Left ventricle myocardium superior (tissue), 1 donor: ENCODE measurements at regions not wholly inside any gene's neighbourhood (a gene's known extent, or its start where the extent isn't known, plus 50 kb on each side); places are given as distances from the start of the nearest gene placed in this dataset.
A peak's percentile ranks its signal among the peaks of the same experiment; 100 is the strongest.

Experiments
- ATAC-seq: fragments of 200-7000 bp; cut with Tn5 transposase; one replicate; pipeline ENCODE4 v1.9.1; 2020; ENCODE audit warnings: mild to moderate bottlenecking, moderate library complexity
- DNase-seq: peaks from one replicate; pipeline ENCODE4 v3.0.0-alpha.2; 2020
- intact Hi-C: fragments of 100-400 bp; cut with micrococcal nuclease; formaldehyde crosslinking; loops from one replicate; pipeline ENCODE4 v1.11.0; 2022
- donor health status: DM: no; HTN: yes; CAD: no; lungs with severe emphysema.

DNA sequence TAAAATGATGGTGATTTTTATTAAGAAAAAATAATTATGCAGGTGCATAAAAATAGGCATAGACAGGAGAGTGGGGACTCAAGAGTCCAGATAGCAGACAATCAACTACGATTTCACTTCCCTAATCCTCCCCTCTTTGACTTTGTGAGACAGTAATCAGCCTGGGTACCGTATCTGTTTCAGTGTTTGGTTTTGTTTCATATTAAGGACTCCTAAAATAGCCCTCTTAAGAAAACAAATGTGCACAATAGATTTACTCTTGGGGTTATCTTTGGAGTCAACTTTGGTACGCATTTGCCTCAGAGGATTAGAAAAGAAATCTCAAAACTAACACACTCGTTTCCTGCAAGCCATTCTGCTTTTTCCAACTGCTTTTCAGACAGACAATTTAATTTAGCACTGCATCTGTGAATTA, 96.3 kb downstream of the ZNF608 start:
- intact Hi-C loops: loop anchor here (5.0 kb wide), 1 partner anchor 97 kb away; the partner anchor contains the start of gene ZNF608
- no peak for DNase-seq
- ATAC-seq: peak; percentile 51

DNA sequence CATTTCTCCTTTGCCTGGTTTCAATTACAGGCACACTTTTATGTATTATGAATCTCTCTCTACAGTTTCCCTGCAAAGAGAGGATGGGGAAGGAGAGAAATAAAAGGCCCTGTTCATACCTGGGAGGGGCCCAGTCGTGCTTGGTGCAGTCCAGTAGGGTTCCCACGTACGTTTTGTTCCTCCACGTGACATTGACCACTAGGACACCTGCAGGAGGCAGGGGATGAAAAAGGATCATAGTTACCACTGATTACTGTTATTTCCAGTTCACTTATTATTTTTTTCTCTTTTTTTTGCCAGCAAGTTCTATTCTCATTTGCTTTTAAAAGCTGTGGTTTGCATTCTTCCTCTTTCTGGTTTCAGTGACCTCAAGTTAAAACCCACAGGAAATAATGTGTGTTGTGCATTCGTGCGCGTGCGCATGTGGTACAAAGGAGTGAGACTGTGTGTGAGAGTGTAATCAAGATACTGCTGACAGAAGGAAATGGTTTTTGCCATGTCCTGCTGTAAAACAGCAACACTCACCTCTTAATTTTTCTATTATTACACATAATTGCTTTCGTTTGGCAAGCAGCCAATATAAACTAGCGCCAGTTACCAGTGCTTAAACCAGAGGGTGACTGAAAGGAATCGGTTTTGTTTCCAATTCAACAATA, 96.8 kb downstream of the ZNF608 start:
- intact Hi-C loops: loop anchor here (5.0 kb wide), 1 partner anchor 98 kb away; the partner anchor contains the start of gene ZNF608
- DNase-seq (peak; percentile 84), ATAC-seq (peak; percentile 50)

DNA sequence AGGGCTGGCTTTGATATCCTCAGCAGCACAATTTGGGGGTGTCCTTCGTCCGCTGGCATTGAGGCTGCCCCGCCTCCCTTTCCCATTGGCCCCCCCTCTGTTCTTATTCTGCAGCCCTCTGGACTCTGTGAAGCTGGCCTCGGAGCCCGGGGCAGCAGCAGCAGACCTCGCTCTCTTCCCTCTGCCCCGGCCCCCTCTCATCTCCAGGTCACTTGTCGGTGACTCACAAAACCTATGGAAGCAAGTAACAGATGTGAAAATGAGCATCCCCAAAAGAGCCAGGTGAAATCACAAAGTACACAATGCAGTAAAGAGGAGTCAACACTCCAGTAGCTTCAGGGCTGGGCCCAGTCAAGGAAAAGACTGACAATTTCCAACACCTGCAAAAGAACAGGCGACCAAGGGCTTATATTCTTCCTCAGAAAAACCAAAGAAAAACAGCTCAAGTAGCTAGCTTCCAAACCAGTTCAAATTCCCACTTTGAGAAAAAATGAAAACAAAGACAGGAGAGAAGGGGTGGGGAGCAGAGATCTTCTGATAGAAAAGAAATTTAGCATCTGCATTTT, 97.5 kb downstream of the ZNF608 start:
- no peak for ATAC-seq
- intact Hi-C loops: no loop called here
- DNase-seq: no peak

DNA sequence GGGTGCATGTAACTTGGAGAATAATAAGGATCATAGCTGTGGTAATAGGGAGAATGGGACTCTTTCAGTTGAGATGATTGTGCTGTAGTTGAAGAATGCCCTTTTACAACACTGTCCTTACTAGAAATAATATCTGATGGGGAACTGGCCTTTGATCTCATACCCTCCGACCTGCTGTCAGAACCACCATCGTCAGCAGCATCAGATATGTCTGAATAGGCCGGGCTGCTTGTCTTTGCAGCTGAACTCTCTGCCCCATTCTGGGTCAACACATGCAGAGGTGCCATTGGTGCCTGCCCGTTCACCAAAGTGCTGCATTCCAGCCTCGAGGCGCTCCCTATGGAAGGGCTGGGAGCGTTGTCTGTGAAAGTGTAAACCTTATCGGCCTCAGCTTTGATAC, 99.1 kb downstream of the ZNF608 start:
- intact Hi-C loops: no loop called here
- no peak for DNase-seq
- no peak for ATAC-seq

DNA sequence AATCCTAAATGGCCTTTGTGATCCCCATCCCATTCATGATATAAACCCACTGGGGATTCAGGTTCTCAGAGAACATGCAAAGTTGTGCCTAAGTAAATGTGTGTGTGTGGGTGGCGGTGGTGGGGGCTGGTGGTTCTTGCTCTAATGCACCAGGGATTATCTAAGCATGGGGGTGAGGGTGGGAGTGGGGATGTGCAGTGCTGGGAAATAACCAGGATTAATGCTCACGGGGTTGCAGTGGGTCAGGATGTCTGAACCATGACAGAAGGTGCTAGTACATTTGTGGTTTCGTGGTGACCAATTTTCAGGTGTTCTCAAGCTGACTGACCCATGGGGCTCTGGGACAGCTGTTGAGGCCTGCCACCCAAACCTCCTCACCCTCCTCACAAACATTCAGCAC, 101.0 kb downstream of the ZNF608 start:
- no peak for ATAC-seq
- intact Hi-C loops: no loop called here
- DNase-seq: no peak

DNA sequence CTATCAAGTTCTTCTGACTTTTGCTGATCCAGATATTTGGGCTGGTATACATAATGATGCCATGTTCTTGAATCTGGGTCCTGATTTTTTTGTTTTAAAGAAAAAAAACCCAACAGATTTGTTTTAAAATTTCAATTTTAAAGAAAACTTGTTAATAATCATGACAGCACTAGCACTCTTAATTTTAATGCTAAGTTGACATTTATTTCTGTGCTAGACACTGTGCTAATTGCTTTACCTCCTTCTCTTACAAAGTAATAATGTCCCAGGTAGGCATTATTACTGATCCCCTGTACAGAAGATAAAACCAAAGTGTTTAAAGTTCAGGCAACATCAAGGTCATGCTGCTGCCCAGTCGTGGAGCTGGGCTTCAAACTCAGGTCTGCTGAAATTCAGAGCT, 101.9 kb downstream of the ZNF608 start:
- ATAC-seq (no peak), DNase-seq (no peak)
- intact Hi-C loops: no loop called here

DNA sequence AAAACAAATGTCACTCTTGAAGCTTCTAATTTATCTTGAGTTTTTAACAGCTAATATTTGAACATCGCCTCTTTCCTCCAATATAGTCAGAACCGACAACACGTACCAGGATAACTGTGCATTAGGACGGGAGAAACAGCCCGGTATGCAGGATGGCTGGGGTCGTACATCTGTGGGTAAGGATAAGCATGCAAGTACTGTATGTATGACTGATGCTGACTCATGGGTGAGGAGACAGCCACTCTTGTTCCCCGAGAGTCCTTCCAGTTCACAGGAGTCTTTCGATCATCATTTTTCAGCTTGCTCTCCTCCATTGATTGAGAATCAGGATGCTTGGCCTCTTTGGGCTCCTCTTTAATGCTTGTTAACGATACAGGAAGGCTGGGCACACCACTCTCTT, 102.3 kb downstream of the ZNF608 start:
- intact Hi-C loops: no loop called here
- no peak for DNase-seq
- ATAC-seq: no peak

DNA sequence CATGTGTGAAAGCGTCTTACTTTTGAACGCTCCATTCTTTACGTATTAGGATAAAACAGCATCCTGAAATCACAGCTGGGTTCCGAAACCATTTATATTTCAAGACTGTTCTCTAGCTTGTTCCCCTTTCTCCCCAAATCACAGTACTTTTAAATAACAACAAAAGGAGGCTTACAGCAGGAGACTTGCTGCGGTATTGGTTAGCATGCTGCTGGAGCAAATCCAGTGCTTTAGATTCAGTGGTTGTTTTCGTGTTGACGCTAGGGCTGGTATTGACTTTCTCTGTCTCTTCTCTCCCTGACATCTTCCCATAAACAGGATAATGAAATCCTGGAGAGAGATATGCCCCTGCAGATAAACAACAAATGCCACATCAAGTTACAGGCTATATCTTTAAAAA, 103.1 kb downstream of the ZNF608 start:
- no peak for ATAC-seq
- no peak for DNase-seq
- intact Hi-C loops: no loop called here

DNA sequence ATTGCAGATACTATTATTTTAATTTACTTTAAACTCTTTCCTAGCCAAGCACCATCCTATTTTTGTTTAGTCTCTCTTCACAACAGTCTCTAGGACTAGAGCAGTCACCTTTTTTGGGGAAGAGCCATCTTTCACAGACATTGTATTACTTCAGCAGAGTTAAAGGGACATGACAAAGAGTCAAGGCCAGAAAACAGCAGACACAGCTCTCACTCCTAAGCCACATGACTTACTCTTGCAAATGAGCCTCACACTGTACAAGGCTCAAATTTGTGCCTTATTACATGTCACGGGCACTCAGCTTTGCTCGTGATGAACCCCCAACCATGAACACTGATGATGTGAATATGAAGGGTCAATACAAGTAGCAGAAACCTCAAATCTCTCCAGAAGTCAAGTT, 104.3 kb downstream of the ZNF608 start:
- DNase-seq (no peak), ATAC-seq (no peak)
- intact Hi-C loops: no loop called here

DNA sequence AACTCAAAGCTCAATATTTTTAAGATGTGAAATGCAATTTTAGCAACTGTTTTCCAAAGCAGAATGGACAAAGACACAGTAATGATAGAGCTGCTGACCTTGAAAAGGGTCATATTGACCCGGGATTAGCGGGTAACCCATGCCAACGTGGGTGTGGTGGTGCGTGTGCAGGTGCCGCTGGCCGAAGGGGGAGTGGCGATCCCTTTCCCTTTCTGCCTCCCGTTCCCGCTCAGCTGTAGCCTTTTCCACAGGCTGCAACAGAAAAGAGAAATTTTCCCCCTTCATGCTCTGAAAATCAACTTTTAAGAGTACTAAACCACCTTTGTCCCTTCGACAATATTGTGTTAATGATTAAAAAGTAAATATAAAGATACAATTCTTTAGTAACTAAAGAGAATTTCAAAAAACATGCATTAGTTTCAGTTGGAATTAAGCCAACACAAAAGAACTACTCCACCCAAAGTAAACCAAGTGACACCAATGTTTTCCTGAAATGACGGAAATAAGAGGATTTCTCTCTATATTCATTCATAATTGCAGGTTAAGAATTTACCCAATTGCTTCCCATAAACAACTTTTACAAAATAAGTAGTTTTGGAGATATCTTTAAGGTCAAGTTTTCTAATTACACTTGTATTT, 105.2 kb downstream of the ZNF608 start:
- intact Hi-C loops: no loop called here
- no peak for DNase-seq
- ATAC-seq: no peak

DNA sequence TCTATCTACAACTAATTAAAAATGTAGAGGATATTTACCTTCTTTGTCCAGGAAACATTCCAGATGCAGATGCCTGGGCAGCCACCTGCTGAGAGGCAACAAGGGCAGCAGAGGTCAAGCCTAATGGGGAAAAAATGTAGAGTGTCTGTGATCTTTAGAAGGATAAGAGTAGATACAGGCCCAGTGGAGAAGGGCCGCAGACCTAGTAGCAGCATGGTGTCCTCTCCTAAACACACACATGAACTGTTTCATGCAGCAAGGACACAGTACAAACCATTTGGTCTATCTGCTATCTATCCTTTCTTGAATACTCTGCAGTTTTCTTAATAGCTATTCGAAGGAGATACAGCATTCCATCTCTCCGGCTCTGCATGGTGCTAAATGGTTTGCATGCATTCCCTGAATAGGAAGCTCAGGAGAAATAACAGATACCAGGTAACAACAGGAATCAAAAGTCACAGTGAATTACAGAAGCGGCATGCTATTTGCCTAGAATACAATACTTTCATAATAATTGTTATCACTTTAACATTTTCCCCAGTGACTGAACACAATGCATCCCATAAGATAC, 107.3 kb downstream of the ZNF608 start:
- DNase-seq (no peak), ATAC-seq (no peak)
- intact Hi-C loops: no loop called here

DNA sequence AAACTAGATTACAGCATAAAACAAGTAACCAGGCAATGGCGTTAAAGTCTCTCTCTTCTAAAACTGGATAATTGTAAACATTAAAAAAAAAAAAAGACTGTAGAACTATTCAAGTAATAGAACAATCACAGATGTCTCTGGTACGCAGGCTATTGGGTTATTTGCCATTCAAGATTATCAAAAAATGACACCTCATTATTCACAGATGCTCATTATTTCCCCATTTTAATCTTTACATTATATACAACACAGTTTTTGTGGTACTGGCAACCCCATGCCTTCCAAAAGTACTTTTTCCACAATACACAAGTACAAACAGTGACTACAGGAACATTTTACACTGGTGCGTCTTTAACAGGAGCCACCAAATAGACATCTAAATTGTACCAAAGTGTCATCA, 109.4 kb downstream of the ZNF608 start:
- intact Hi-C loops: no loop called here
- DNase-seq: no peak
- no peak for ATAC-seq

DNA sequence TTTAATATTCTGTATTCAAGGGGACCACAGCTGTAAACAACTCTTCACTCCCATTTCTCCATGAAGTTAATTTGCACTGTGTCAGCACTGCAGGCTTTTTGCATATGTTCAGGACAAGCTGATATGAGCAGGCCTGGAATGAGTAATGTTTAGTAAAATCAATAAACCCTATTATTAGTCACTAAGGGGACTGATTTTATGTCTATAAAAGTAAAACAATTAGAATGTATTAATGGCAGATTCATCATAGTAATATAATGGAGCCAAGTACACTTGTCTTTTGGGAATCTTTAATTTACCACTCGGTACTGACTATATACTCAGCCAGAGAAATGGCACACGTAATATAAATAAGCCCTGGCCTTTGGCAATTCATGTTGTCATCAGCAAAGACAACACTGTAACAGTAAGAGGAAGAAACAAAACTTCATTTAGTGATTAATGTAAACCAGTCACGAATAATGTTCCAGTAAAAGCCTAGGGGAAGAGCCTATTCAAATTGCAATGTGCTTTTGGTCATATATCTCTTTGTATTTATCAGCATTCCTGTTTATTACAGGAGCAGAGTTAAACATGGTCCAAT, 111.6 kb downstream of the ZNF608 start:
- no peak for DNase-seq
- no peak for ATAC-seq
- intact Hi-C loops: no loop called here

DNA sequence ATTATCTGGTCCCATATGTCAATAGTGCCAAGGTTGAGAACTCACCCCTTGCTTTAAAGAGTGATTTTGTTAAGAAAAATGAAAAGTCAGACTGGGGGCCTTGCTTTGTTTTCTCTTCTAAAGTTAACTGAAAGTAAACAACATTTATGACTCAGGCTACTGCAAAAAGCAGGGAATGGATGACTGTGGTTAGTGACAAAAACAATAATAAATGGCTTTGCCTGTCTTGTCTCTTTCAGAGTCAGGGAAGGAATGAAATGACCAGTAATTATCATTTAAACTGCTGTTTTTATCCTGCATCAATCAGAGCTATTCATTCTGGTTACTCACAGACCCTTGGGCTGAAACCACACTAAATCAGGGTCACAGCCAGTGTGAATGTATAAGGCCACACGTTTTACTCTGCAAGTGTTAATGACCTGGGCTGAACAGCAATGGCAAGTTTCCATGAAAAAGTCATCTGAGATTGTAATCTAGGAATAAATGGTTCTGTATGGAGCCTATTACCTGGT, 112.2 kb downstream of the ZNF608 start:
- no peak for DNase-seq
- intact Hi-C loops: no loop called here
- ATAC-seq: no peak

DNA sequence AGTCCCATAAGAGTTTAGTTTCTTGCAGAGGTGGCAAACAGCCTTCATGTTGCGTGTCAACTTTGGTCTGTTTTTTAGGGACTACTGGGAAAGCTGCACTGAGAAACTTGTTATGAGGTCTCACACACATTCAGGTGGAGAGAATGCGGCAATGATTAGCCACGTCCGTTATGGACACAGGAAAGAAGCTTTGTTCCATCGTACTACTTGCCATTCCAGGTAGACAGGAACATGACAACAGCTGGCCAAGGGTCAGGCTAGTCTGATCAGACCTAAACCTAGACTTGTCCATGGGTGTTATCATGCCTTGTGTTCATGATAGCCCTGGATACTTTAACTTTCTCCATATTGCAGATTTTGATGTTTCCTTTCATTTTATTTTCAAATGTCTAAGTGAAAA, 113.2 kb downstream of the ZNF608 start:
- intact Hi-C loops: no loop called here
- ATAC-seq (no peak), DNase-seq (no peak)

DNA sequence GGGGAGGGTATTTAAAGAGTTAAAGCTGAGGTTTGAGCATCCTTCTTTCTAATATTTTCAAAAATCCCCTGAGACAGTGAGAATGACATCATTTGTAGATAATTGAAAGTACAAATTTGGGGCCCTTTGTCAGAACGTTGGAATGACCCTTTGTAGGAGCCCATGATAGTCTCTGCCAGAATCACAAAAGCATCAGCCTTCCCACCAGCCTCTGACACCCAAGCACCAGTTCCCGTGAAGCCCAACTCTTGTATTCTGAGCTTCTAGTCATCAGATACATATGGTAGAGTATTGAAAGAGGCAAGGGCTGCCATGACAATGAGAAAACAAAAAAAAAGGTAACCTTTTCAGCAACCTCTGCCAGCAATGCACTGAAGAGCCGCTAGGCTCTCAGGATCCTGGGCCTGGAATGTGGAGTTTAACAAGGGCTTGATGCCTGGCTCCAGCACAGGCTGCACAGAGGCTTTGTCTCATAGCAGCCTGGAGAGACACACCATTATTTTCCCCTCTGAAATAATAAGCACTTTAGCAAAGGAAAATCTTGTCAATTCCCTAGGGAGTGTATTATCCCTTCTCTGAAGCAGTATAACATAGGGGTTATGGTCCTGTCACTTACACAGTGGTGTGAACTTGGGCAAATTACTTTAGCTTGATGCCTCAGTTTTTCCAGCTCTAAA, 114.4 kb downstream of the ZNF608 start:
- ATAC-seq: no peak
- intact Hi-C loops: no loop called here
- no peak for DNase-seq

DNA sequence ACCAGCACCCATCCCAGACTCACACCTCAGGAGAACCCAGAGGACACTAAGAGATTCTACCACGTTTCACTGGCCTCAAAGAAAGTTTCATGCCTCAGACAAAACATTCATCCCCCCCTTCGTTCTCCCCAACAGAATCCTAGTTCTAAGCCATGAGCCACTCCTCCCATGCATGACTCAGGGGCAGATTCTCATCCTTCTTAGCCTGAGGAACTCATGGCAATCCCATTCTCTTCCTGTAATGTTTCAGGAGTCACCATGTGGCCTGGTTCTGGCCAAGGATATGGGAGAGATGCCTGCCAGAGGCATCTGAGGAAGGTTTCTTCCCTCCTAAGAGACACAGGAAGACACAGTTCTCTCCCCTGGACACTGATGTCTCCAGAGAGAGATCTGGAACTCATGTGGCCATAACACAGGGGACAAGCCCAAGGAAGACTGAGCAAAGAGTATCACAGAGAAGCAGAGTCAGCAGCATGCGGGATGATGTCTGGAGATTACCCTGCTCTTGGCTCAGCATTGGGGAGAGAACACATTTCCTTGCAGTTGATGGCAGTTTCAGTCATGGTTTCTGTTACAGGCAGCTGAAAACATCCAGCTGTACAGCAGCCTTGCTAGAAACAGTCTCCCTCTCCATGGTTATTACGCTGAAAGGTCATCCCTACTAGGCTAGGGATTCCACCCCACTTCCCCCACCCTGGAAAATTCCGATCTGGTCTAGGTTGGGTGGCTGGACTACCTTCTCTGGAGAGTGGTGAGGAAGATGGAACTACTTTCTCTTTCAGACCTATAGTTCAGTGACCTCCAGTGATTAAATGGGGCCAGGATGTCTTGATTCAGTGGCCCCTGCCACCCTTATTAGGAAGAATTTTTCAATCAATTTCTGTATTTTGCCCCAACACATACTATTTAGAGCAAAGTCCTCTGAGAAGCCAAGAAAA, 115.4 kb downstream of the ZNF608 start:
- intact Hi-C loops: no loop called here
- ATAC-seq (no peak), DNase-seq (no peak)
